GM19395 (cell line): ENCODE measurements at regions not wholly inside any gene's neighbourhood (a gene's known extent, or its start where the extent isn't known, plus 50 kb on each side); places are given as distances from the start of the nearest gene placed in this dataset.
"Not testable (repeated sequence)": the region's sequence is repeated elsewhere in the genome, so short reads cannot be mapped to it uniquely, and the experiment has no call there.

Experiments
- ATAC-seq: cut with Tn5 transposase; IDR thresholded peaks from one replicate; pipeline ENCODE4 v1.9.1; 2021; ENCODE audit warnings: mild to moderate bottlenecking, moderate library complexity; ENCODE audit not compliant: unreplicated experiment

GRCh38 chr2:8119782-8120505 is 561.9 kb upstream of the ID2 start:
- ATAC-seq = no peak

DNA sequence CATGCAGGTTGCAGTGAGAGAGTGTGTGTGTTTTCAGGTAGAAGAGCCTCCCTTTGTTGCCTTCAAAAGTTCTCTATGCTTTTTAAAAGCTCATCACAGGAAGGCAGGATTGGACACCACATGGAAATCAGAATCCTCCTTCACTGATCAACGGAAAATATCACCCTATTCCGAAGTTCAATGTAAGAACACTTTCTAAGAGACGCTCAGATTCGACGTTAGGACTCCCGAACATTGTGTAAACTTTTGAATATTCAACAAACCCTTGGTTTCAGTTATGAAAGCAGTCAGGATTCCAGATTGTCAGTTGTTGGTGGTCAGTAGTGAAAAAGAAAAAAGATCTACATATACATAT is 561.4 kb upstream of the ID2 start:
- no peak for ATAC-seq

DNA sequence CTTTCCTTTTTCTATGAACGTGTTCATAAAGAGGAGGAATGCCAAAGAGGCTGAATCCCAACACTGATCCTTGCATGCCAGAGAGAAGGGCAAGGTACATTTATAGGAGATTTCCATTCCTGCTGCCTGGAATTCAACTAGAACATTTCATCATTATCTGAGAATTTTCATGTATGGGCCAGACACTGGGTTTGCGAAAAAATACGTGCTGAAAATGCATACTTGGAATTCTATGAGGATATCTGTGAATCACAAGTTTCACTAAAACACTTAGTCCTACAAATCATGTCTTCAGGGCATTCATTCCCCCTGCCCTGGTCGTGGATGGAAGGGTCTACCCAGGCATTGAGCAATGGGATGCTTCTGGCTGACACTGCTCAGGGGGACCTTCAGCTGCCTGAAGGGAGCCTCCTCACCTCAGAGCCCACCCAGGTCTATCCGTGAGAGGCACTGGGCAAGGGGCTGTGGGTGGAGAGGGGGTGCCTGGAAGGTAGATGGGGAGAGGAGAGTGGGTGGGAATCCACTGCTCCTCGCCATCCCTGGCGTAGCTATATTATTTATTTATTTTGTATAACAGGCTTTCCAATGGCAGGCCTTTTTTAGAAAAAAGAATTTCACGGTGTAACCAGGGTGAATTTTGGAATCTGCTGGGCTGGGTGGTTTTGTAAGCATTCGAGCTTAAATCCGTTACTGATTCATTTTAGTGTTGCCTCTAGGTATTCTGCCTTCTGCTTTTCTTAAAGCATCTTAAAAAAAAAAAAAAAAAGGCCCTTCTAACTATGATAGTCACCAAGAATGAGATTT is 560.6 kb upstream of the ID2 start:
- ATAC-seq = no peak

- ATAC-seq = no peak
Measured at GRCh38 chr2:8121826-8122513, 559.9 kb upstream of the ID2 start.

- no peak for ATAC-seq
Measured at GRCh38 chr2:8122520-8122919, 559.3 kb upstream of the ID2 start.

GRCh38 chr2:8123464-8123863 is 558.4 kb upstream of the ID2 start:
- ATAC-seq = no peak

GRCh38 chr2:8125741-8126711 is 555.8 kb upstream of the ID2 start:
- no peak for ATAC-seq

DNA sequence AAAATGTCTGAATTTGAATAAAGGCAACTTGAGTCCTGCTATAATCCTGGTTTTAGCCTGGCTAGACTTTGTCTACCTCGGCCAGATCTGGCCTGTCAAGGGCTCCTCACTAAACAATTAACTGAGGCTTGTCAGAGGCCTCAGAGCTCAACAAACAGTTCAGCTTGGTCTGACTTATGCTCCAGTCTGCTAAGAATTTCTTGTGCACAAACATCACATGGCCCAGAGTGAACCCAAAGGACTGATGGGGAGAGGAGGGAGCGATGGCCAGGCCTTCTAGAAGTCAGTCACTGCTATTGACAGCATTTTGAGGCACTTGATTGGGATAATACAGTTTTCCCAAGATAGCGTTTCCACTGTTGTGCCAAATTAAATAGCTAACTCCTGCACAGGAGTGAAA is 555.1 kb upstream of the ID2 start:
- no peak for ATAC-seq

DNA sequence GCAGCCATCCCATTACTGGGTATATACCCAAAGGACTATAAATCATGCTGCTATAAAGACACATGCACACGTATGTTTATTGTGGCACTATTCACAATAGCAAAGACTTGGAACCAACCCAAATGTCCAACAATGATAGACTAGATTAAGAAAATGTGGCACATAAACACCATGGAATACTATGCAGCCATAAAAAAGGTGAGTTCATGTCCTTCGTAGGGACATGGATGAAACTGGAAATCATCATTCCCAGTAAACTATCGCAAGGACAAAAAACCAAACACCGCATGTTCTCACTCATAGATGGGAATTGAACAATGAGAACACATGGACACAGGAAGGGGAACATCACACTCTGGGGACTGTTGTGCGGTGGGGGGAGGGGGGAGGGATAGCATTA is 550.4 kb upstream of the ID2 start:
- not testable (repeated sequence) for ATAC-seq

- ATAC-seq = no peak
Measured at GRCh38 chr2:8132351-8132831, 549.5 kb upstream of the ID2 start.

- no peak for ATAC-seq
Measured at GRCh38 chr2:8132879-8133278, 549.0 kb upstream of the ID2 start.

- no peak for ATAC-seq
Measured at GRCh38 chr2:8133363-8133762, 548.5 kb upstream of the ID2 start.

GRCh38 chr2:8133913-8134472 is 547.9 kb upstream of the ID2 start:
- ATAC-seq = no peak

GRCh38 chr2:8134473-8134932 is 547.4 kb upstream of the ID2 start:
- no peak for ATAC-seq

DNA sequence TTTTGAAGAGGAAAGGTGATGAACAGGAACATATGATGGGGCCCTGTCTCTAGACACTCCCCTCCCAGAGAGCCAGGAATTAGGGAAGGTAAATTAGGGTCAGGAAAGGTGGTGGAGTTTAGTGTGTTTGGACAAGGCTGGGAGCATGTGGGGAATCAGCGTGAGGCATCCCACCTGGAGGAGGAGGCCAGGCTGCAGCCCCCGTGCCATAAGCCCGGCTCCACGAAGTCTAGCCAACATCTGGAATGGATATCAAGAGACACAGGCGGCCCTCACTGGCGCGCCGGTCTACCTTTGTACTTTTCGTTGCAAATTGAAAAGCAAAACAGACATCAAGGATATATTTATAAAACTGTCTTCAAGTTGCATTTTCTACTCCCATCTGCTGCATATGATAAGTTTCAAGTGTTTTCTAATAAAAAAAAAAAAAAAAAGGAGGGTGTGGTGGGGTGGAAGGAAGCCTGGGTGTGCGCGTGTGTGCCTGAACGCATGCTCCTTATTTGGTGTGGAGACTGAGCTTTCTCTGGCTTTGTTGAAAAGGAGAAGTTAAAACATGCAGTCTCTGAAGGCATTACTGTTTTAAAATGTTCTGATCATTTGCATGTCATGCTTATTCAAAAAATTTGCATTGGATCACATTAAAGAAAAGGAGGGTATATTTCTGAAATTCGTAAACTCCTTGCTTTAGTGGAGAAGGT is 546.7 kb upstream of the ID2 start:
- ATAC-seq = no peak

DNA sequence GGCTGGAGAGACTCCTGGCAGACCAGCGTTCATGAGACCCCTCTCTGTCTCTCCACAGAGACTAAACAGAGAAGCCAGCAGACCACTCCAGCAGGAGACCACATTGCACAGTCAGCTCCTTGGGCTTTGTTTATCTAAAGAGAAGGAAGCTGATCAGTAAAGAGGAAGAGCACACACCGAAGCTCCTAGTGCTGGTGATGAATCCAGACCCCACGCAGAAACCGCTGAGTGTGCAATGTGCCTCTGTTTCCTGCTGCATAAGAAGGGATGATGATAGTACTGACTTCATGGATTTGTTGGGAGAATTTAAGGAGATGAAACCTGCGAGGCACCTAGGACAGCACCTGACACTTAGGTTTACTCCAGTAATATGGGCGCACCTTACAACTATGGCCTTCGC is 544.1 kb upstream of the ID2 start:
- ATAC-seq = no peak

- ATAC-seq = no peak
Measured at GRCh38 chr2:8138525-8138922, 543.3 kb upstream of the ID2 start.

DNA sequence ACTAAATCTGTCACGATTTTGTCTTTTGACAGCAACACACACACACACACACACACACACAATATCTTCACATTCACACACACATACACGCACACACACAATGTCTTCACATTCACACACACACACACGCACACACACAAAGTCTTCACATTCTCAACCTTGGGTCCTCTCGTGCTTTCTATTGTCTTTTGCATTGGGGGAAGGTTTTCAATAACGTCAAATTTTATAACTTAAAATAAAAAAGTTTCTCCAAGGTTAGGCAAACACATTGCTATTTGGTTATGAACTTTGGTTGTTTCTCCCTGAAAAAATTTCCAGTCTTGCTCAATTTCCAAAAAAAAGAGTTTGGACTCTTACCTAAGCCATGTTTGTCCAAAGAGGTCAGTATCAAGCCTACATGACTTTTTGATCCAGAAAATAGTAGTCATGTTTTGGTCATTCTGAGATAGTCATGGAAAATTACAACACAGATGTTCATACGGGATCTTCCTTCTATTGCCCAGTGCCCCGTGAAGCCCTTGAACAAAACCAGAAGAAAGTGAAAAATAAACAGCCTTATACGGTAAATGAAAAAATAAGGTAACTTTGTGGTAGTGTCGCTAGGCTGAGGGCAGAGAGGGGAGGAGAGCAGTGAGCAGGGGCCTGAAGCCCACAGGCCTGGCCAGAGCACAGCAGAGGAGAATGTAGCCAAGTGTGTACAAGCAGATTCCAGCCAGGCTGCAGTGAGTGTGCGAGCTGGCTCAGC is 542.8 kb upstream of the ID2 start:
- no peak for ATAC-seq

- ATAC-seq = no peak
Measured at GRCh38 chr2:8139668-8140200, 542.1 kb upstream of the ID2 start.
